Esophagus muscularis mucosa (tissue), 3 donors: ENCODE measurements at regions not wholly inside any gene's neighbourhood (a gene's known extent, or its start where the extent isn't known, plus 50 kb on each side); places are given as distances from the start of the nearest gene placed in this dataset.

ENCODE experiments used
- POLR2A ChIP-seq: fragments of 450-650 bp; IDR thresholded peaks from one replicate; pipeline ENCODE4 v1.6.1; 2017; ENCODE audit warnings: antibody characterized with exemption, moderate library complexity, mild to moderate bottlenecking, low read depth
- TF ChIP-seq, protein P1 (sequence below), 3 experiments: fragments of 200-600 bp in 2 of 3; fragments of 450-650 bp in 1 of 3; sonication (generic) in 2 of 3; IDR thresholded peaks; one replicate each; pipeline ENCODE4 v1.5.1; 2017 to 2019; ENCODE audit warnings: antibody characterized with exemption in 3 of 3, mild to moderate bottlenecking in 2 of 3, moderate library complexity in 1 of 3

GRCh38 chr15:94080989-94081605 lies 150.3 kb upstream of the MCTP2 start:
- TF ChIP-seq, protein P1, sequence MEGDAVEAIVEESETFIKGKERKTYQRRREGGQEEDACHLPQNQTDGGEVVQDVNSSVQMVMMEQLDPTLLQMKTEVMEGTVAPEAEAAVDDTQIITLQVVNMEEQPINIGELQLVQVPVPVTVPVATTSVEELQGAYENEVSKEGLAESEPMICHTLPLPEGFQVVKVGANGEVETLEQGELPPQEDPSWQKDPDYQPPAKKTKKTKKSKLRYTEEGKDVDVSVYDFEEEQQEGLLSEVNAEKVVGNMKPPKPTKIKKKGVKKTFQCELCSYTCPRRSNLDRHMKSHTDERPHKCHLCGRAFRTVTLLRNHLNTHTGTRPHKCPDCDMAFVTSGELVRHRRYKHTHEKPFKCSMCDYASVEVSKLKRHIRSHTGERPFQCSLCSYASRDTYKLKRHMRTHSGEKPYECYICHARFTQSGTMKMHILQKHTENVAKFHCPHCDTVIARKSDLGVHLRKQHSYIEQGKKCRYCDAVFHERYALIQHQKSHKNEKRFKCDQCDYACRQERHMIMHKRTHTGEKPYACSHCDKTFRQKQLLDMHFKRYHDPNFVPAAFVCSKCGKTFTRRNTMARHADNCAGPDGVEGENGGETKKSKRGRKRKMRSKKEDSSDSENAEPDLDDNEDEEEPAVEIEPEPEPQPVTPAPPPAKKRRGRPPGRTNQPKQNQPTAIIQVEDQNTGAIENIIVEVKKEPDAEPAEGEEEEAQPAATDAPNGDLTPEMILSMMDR (IDR thresholded peaks at IDR 0.05) = no peak
- no peak for TF ChIP-seq POLR2A
